Activated CD8-positive, alpha-beta T cell treated with anti-CD3 and anti-CD28 coated beads, Interleukin-2, amount 10 ng/mL, durations not matched to agents 7 days and 5 days (primary cell): ENCODE measurements at regions not wholly inside any gene's neighbourhood (a gene's known extent, or its start where the extent isn't known, plus 50 kb on each side); places are given as distances from the start of the nearest gene placed in this dataset.
"Not testable (repeated sequence)": the region's sequence is repeated elsewhere in the genome, so short reads cannot be mapped to it uniquely, and the experiment has no call there.

ENCODE experiments used
- ATAC-seq: fragments of 150-1000 bp; cut with Tn5 transposase; one replicate; pipeline ENCODE4 v1.10.0; 2021; ENCODE audit warnings: moderate library complexity
- CTCF ChIA-PET: fragments of 350-600 bp; sonication (Branson Sonifier 250); formaldehyde crosslinking; loops from one replicate; lab custom pipeline; 2021; ENCODE audit warnings: antibody characterized with exemption; lab: Charles Lee
- POLR2A ChIA-PET: fragments of 350-600 bp; sonication (Branson Sonifier 250); formaldehyde crosslinking; loops from one replicate; lab custom pipeline; 2021; ENCODE audit warnings: antibody characterized with exemption; lab: Charles Lee
- DNase-seq: peaks from one replicate; pipeline ENCODE4 v3.0.0-alpha.2; 2020
- H3K27ac Mint-ChIP-seq: one replicate; pipeline ENCODE4 v1.8.0; 2021; ENCODE audit warnings: mild to moderate bottlenecking, mixed read lengths
- H3K27me3 Mint-ChIP-seq: one replicate; pipeline ENCODE4 v1.8.0; 2021; ENCODE audit warnings: low read depth, mixed read lengths
- H3K36me3 Mint-ChIP-seq: one replicate; pipeline ENCODE4 v1.8.0; 2021; ENCODE audit warnings: low read depth, mixed read lengths
- H3K4me1 Mint-ChIP-seq: one replicate; pipeline ENCODE4 v1.8.0; 2021; ENCODE audit warnings: low read depth, mixed read lengths
- H3K4me3 Mint-ChIP-seq: one replicate; pipeline ENCODE4 v1.8.0; 2021; ENCODE audit warnings: mild to moderate bottlenecking, mixed read lengths
- H3K9me3 Mint-ChIP-seq: one replicate; pipeline ENCODE4 v1.8.0; 2022; ENCODE audit warnings: mixed read lengths; ENCODE audit not compliant: insufficient read depth

GRCh38 chr12:86574143-86574542, 318.0 kb upstream of the MGAT4C start:
- Mint-ChIP-seq H3K9me3 (peaks cover 9% of the 10 kb centered on the region), H3K4me3 (no peak overlapping the region), H3K27ac (no peak overlapping the region), H3K36me3 (no peaks in the 10 kb centered on the region), H3K27me3 (no peaks in the 10 kb centered on the region), H3K4me1 (no peaks in the 10 kb centered on the region)
- DNase-seq (no peak), ATAC-seq (no peak)
- POLR2A ChIA-PET = no interaction called here
- CTCF ChIA-PET = no interaction called here

GRCh38 chr12:86572455-86572854, 316.3 kb upstream of the MGAT4C start:
- Mint-ChIP-seq H3K9me3 (peaks cover 9% of the 10 kb centered on the region), H3K27ac (no peak overlapping the region), H3K27me3 (no peaks in the 10 kb centered on the region), H3K4me3 (no peak overlapping the region), H3K36me3 (no peaks in the 10 kb centered on the region), H3K4me1 (no peaks in the 10 kb centered on the region)
- POLR2A ChIA-PET = no interaction called here
- DNase-seq = no peak
- CTCF ChIA-PET = no interaction called here
- ATAC-seq = no peak

GRCh38 chr12:86565038-86565437, 308.8 kb upstream of the MGAT4C start:
- no peaks in the 10 kb centered on the region for H3K36me3 Mint-ChIP-seq
- ChIA-PET CTCF (no interaction called here), POLR2A (no interaction called here)
- peaks cover 5% of the 10 kb centered on the region for H3K9me3 Mint-ChIP-seq
- ATAC-seq = no peak
- H3K4me1 Mint-ChIP-seq = no peaks in the 10 kb centered on the region
- H3K27me3 Mint-ChIP-seq = no peaks in the 10 kb centered on the region
- no peak overlapping the region for H3K4me3 Mint-ChIP-seq
- no peak for DNase-seq
- no peak overlapping the region for H3K27ac Mint-ChIP-seq

GRCh38 chr12:86555491-86555890, 299.3 kb upstream of the MGAT4C start:
- peaks cover 13% of the 10 kb centered on the region for H3K9me3 Mint-ChIP-seq
- CTCF ChIA-PET, H3K4me1 Mint-ChIP-seq, H3K4me3 Mint-ChIP-seq, H3K27me3 Mint-ChIP-seq, H3K36me3 Mint-ChIP-seq, DNase-seq, H3K27ac Mint-ChIP-seq, POLR2A ChIA-PET, ATAC-seq: not testable (repeated sequence)

- H3K27ac Mint-ChIP-seq = no peak overlapping the region
- H3K27me3 Mint-ChIP-seq = no peaks in the 10 kb centered on the region
- ChIA-PET POLR2A (no interaction called here), CTCF (no interaction called here)
- H3K36me3 Mint-ChIP-seq = no peaks in the 10 kb centered on the region
- DNase-seq (no peak), ATAC-seq (no peak)
- H3K4me3 Mint-ChIP-seq = no peak overlapping the region
- no peaks in the 10 kb centered on the region for H3K9me3 Mint-ChIP-seq
- H3K4me1 Mint-ChIP-seq = no peaks in the 10 kb centered on the region
These were observed 295.0 kb upstream of the MGAT4C start for GRCh38 chr12:86551146-86551571.

GRCh38 chr12:86550218-86551145, 294.3 kb upstream of the MGAT4C start:
- DNase-seq = no peak
- ATAC-seq = no peak
- Mint-ChIP-seq H3K9me3 (no peaks in the 10 kb centered on the region), H3K4me1 (no peaks in the 10 kb centered on the region), H3K27ac (no peak overlapping the region), H3K4me3 (no peak overlapping the region), H3K27me3 (no peaks in the 10 kb centered on the region), H3K36me3 (no peaks in the 10 kb centered on the region)
- POLR2A ChIA-PET = no interaction called here
- CTCF ChIA-PET = no interaction called here

GRCh38 chr12:86543716-86544115, 287.5 kb upstream of the MGAT4C start:
- H3K36me3 Mint-ChIP-seq = no peaks in the 10 kb centered on the region
- CTCF ChIA-PET = no interaction called here
- ATAC-seq (no peak), DNase-seq (no peak)
- H3K4me1 Mint-ChIP-seq = no peaks in the 10 kb centered on the region
- H3K9me3 Mint-ChIP-seq = peaks cover 4% of the 10 kb centered on the region
- H3K4me3 Mint-ChIP-seq = no peak overlapping the region
- no peak overlapping the region for H3K27ac Mint-ChIP-seq
- POLR2A ChIA-PET = no interaction called here
- H3K27me3 Mint-ChIP-seq = no peaks in the 10 kb centered on the region

GRCh38 chr12:86530996-86531655, 274.9 kb upstream of the MGAT4C start:
- ATAC-seq (no peak), DNase-seq (no peak)
- Mint-ChIP-seq H3K4me3 (no peak overlapping the region), H3K9me3 (peaks cover 4% of the 10 kb centered on the region), H3K27me3 (no peaks in the 10 kb centered on the region), H3K4me1 (no peaks in the 10 kb centered on the region), H3K27ac (no peak overlapping the region), H3K36me3 (no peaks in the 10 kb centered on the region)
- POLR2A ChIA-PET = no interaction called here
- CTCF ChIA-PET = no interaction called here

GRCh38 chr12:86526060-86526595, 269.9 kb upstream of the MGAT4C start:
- no peaks in the 10 kb centered on the region for H3K4me1 Mint-ChIP-seq
- no peaks in the 10 kb centered on the region for H3K36me3 Mint-ChIP-seq
- H3K27ac Mint-ChIP-seq = no peak overlapping the region
- no peaks in the 10 kb centered on the region for H3K27me3 Mint-ChIP-seq
- no peak overlapping the region for H3K4me3 Mint-ChIP-seq
- no peak for ATAC-seq
- no peak for DNase-seq
- CTCF ChIA-PET = no interaction called here
- POLR2A ChIA-PET = no interaction called here
- peaks cover 22% of the 10 kb centered on the region for H3K9me3 Mint-ChIP-seq

GRCh38 chr12:86523844-86524243, 267.7 kb upstream of the MGAT4C start:
- CTCF ChIA-PET = no interaction called here
- DNase-seq = no peak
- POLR2A ChIA-PET = no interaction called here
- Mint-ChIP-seq H3K4me3 (no peak overlapping the region), H3K36me3 (no peaks in the 10 kb centered on the region), H3K4me1 (no peaks in the 10 kb centered on the region), H3K27me3 (no peaks in the 10 kb centered on the region), H3K27ac (no peak overlapping the region), H3K9me3 (peaks cover 22% of the 10 kb centered on the region)
- ATAC-seq = no peak

GRCh38 chr12:86521870-86522269, 265.7 kb upstream of the MGAT4C start:
- DNase-seq (no peak), ATAC-seq (no peak)
- ChIA-PET CTCF (no interaction called here), POLR2A (no interaction called here)
- no peaks in the 10 kb centered on the region for H3K27me3 Mint-ChIP-seq
- H3K27ac Mint-ChIP-seq = no peak overlapping the region
- no peaks in the 10 kb centered on the region for H3K36me3 Mint-ChIP-seq
- H3K4me1 Mint-ChIP-seq = no peaks in the 10 kb centered on the region
- peaks cover 20% of the 10 kb centered on the region for H3K9me3 Mint-ChIP-seq
- no peak overlapping the region for H3K4me3 Mint-ChIP-seq

- POLR2A ChIA-PET = no interaction called here
These were observed 257.0 kb upstream of the MGAT4C start for GRCh38 chr12:86513226-86513625.

More at GRCh38 chr12:86513226-86513625, 257.0 kb upstream of the MGAT4C start:
- DNase-seq (no peak), ATAC-seq (no peak)
- Mint-ChIP-seq H3K4me1 (no peaks in the 10 kb centered on the region), H3K27me3 (no peaks in the 10 kb centered on the region), H3K4me3 (no peak overlapping the region), H3K36me3 (no peaks in the 10 kb centered on the region), H3K27ac (no peak overlapping the region), H3K9me3 (peaks cover 6% of the 10 kb centered on the region)
- CTCF ChIA-PET = no interaction called here
